CD4-positive, alpha-beta T cell treated with Interleukin-15 for 1 hour (primary cell): ENCODE measurements at regions not wholly inside any gene's neighbourhood (a gene's known extent, or its start where the extent isn't known, plus 50 kb on each side); places are given as distances from the start of the nearest gene placed in this dataset.

Experiments used
- DNase-seq: peaks from one replicate; pipeline ENCODE4 v3.0.0-alpha.2; 2020

GRCh38 chr1:25080294-25081209 lies 150.5 kb upstream of the RUNX3 start:
- DNase-seq, result no peak

DNA sequence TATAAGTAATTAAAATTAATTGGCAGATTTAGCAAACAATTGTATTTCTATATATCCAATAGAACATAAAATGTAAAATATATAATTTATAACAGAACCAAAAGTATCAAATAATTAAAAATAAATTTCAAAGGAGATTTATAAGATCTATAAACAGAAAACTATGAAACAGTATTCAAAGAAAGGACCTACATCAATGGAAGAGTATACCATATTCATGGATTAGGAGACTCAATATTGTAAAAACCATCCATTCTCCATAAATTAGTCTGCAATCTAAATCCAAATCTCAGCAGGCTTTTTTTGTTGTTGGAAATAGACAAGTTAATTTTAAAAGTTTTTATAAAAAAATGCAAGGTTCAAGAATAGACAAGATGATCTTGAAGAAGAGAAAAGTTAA lies 149.0 kb upstream of the RUNX3 start:
- DNase-seq, result no peak

- DNase-seq, result no peak
Observed at GRCh38 chr1:25074351-25075227, 144.5 kb upstream of the RUNX3 start.

- DNase-seq, result no peak
Observed at GRCh38 chr1:25073640-25074270, 143.7 kb upstream of the RUNX3 start.

GRCh38 chr1:25072461-25072860 lies 142.4 kb upstream of the RUNX3 start:
- no peak for DNase-seq

GRCh38 chr1:25068829-25069228 lies 138.8 kb upstream of the RUNX3 start:
- DNase-seq, result no peak

DNA sequence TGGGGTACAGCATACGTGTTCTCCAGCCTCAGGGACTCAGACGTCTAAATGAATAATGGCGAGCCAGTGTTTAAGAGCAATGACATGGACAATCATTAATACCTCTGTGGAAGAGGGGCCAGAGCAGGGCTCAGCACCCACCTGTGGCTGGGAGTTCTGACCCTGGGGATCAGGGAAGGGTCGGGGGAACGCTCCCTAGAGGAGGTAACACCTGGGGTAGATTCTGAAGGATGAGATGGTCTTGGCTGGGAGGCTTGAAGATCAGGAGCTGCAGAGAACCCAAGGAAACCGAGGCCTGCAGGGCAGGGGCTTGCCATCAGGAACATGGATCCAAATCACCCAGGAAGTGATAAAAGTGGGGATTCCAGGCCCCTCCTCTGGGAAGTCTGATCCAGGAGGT lies 138.2 kb upstream of the RUNX3 start:
- DNase-seq, result no peak

GRCh38 chr1:25067518-25068251 lies 137.6 kb upstream of the RUNX3 start:
- DNase-seq, result no peak

DNA sequence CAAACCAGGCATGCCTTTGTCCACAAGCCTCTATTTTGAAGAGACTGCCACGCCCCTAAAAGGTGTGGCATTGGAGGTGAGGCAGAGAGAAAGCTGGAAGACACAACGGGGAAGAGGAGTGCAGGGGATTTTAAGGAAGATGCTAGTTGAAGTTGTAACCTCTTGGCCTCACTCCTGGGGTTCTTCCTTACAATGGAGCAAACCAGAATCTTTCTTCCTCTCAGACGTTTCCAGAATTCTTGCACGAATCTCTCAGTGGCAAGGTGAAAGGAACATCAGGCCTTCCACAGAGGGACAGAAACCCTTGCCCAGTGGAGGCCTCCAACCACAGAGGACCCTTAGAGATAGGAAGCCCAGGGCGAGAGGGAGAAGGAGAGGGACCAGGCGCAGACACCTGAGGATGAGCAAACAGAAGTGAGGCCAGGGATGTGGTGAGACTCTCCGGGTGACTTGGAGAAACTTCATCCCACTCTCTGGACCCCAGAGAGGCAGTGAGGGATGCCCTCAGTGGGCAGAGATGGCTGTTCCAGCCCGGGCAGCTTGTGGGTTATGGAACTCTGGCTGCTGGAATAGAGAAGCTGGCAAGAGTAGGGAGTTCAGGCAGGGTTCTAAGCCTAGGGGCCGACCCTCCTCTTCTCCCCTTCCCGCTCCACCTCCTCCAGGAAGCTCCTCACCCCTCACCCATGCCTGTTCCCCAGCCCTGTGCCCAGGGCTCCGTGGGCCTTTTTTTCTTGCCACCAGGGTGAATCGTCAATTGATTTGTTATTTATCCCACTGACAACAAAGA lies 136.8 kb upstream of the RUNX3 start:
- no peak for DNase-seq

GRCh38 chr1:25066256-25066655 lies 136.2 kb upstream of the RUNX3 start:
- no peak for DNase-seq

- peak; percentile 74 for DNase-seq
Observed at GRCh38 chr1:25065795-25066238, 135.7 kb upstream of the RUNX3 start.

DNA sequence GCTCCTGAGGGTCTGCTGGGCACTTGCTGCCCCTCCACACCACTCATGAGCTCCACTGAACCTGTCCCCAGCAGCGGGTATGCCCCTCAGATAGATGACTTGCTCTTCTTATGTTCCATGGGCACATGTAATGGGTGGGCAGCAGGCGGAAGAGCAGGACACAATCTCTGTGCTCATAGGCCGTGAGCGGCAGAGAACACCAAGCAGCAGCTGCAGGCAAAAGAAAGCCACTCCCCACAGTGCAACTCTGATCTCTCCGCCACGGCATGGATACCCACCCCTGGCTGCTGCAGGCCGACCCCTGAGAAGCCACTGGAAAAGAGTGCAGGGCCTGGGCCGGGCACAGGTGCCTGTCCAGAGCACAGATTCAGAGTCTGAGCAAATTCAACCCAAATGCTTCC lies 135.2 kb upstream of the RUNX3 start:
- DNase-seq, result no peak

DNA sequence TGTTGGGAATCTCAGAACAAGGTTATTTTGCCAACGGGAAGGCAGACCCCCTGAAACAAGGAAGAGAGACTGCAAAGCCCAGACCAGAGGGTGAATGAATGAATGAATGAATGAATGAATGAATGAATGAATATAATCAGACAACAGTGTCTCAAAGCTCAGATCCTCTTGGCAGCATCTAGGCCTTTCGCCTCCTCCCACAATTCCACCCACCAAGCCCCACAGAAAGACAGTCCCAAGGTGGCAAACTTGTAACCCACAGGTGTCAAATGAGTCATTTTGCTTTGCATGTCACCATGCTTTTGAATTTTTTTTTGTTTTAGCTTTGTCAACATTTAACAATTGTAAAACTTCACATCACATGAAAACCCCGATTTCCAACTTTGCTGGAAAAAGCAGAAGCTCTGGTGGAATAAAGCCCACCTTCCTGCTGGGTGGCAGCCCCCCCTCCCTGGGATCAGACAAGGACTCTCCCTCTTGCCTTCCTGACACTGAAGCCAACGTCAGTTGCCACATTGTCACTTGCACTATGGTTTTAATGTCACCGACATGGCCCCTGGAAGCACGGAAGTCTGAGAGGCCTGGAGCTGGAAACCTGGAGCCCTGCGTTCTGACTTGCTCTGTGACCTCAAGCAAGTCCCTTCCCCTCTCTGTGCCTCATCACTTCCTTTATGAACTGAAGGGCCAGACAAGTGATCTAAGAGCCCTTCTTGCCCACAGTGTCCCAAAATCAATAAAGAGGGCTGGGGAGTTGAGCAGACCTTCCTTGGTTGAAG lies 134.6 kb upstream of the RUNX3 start:
- DNase-seq, result peak; percentile 40

- DNase-seq, result no peak
Observed at GRCh38 chr1:25063591-25064416, 133.7 kb upstream of the RUNX3 start.

DNA sequence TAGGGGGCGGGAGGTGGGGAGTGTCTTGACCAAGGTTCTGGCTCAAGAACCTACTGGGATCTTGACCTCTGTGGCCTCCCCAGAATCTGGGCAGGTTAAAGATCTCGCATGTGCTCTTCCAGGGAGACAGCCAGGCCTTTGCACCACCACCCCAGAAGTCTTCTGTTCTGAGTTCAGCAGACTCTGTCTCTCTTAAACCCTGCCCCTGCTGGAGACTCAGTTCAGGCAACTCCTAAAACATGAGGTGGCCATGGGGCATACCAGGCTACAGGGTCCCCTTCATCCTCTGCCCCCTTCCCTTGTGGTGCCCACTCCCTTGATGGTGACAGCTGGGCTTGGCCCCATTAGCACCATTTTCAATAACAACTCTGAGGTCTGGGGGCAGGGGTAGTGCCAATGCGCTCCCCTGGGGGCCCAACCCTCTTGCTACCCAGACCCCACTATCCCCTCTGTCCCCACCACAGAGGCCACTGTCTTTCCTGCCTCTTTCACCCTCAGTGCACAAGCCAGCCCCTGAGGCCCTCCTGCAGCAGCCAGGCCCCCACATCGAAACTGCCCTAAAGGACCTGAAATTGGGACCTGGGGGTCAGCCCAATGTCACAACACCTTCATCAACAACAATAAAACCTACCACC lies 132.7 kb upstream of the RUNX3 start:
- DNase-seq, result no peak

DNA sequence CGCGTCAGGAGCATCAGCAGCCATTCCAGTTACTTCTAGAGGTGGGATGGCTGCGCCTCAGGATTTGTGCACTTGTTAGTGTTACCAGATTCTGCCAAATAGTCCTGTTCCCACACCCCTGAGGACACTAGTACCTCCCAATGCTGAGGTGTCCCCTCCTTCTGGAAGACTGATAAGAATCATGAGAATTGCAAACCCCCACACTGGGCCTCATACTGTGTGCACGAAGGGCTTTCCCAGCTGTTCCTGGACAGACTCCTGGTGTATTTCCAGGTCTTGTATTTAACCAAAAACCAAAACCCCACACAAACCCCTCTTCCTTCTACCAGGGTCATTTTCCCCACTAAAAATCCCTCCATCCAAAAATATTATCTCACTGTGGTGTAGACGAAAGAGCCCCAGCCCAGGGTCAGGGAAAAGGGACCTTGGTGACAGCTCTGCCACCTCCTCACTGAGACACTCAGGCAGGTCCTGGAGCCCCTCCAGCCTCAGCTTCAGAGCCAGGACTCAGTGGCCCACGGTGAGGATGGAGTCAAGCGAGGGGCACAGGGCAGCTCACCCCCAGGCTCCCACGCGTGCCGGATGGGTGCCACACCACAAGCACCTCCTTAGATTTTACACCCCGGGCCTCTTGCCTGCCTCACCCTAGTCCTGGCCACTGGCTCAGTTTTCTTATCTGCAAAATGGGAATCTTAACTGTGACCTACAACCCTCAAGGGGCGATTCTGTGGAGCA lies 131.4 kb upstream of the RUNX3 start:
- DNase-seq, result no peak

GRCh38 chr1:25057188-25057587 lies 127.1 kb upstream of the RUNX3 start:
- no peak for DNase-seq

- DNase-seq, result no peak
Observed at GRCh38 chr1:25056536-25056935, 126.5 kb upstream of the RUNX3 start.

- DNase-seq, result no peak
Observed at GRCh38 chr1:25055961-25056360, 125.9 kb upstream of the RUNX3 start.
